ENCODE measurements at regions not wholly inside any gene's neighbourhood (a gene's known extent, or its start where the extent isn't known, plus 50 kb on each side); places are given as distances from the start of the nearest gene placed in this dataset.

- TF ChIP-seq, protein P1, sequence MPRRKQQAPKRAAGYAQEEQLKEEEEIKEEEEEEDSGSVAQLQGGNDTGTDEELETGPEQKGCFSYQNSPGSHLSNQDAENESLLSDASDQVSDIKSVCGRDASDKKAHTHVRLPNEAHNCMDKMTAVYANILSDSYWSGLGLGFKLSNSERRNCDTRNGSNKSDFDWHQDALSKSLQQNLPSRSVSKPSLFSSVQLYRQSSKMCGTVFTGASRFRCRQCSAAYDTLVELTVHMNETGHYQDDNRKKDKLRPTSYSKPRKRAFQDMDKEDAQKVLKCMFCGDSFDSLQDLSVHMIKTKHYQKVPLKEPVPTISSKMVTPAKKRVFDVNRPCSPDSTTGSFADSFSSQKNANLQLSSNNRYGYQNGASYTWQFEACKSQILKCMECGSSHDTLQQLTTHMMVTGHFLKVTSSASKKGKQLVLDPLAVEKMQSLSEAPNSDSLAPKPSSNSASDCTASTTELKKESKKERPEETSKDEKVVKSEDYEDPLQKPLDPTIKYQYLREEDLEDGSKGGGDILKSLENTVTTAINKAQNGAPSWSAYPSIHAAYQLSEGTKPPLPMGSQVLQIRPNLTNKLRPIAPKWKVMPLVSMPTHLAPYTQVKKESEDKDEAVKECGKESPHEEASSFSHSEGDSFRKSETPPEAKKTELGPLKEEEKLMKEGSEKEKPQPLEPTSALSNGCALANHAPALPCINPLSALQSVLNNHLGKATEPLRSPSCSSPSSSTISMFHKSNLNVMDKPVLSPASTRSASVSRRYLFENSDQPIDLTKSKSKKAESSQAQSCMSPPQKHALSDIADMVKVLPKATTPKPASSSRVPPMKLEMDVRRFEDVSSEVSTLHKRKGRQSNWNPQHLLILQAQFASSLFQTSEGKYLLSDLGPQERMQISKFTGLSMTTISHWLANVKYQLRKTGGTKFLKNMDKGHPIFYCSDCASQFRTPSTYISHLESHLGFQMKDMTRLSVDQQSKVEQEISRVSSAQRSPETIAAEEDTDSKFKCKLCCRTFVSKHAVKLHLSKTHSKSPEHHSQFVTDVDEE (CRISPR knock-in tag; IDR thresholded peaks at IDR 0.05), result no peak
- no peak for TF ChIP-seq PATZ1 (CRISPR knock-in tag; IDR thresholded peaks at IDR 0.05; ENCODE audit: borderline replicate concordance)
- TF ChIP-seq, protein P2, sequence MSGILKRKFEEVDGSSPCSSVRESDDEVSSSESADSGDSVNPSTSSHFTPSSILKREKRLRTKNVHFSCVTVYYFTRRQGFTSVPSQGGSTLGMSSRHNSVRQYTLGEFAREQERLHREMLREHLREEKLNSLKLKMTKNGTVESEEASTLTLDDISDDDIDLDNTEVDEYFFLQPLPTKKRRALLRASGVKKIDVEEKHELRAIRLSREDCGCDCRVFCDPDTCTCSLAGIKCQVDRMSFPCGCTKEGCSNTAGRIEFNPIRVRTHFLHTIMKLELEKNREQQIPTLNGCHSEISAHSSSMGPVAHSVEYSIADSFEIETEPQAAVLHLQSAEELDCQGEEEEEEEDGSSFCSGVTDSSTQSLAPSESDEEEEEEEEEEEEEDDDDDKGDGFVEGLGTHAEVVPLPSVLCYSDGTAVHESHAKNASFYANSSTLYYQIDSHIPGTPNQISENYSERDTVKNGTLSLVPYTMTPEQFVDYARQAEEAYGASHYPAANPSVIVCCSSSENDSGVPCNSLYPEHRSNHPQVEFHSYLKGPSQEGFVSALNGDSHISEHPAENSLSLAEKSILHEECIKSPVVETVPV (CRISPR knock-in tag; IDR thresholded peaks at IDR 0.05), result no peak
Observed at GRCh38 chr2:157164370-157164769, 93.1 kb upstream of the GALNT5 start.

DNA sequence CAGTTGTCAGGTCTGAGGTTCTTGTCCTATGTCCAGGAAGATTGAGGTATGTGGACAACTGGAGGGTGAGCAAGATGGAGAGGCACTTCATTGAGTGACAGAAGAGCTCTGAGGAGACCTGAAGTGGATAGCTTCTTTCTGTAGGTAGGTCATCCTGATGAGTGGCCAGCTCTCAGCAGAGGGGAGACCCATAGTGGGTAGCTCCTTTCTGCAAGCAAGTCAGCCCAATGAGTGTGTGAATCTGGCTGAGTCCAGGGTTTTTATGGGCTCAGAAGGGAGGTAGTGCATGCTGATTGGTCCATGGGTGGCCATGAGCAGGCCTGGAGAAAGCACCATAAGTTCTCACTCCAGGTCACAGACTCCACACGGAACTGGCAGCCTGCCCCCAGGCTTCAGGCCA is 92.6 kb upstream of the GALNT5 start:
- no peak for ATAC-seq
- TF ChIP-seq, protein P1 (CRISPR knock-in tag; IDR thresholded peaks at IDR 0.05), result no peak
- no peak for TF ChIP-seq ZNF70 (CRISPR knock-in tag; IDR thresholded peaks at IDR 0.05)
- TF ChIP-seq, protein P3, sequence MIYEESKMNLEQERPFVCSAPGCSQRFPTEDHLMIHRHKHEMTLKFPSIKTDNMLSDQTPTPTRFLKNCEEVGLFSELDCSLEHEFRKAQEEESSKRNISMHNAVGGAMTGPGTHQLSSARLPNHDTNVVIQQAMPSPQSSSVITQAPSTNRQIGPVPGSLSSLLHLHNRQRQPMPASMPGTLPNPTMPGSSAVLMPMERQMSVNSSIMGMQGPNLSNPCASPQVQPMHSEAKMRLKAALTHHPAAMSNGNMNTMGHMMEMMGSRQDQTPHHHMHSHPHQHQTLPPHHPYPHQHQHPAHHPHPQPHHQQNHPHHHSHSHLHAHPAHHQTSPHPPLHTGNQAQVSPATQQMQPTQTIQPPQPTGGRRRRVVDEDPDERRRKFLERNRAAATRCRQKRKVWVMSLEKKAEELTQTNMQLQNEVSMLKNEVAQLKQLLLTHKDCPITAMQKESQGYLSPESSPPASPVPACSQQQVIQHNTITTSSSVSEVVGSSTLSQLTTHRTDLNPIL (CRISPR knock-in tag; IDR thresholded peaks at IDR 0.05; ENCODE audit: low read depth), result no peak
- TF ChIP-seq ZC3H10 (CRISPR knock-in tag; IDR thresholded peaks at IDR 0.05), result no peak
- no peak for TF ChIP-seq ARNTL (CRISPR knock-in tag; IDR thresholded peaks at IDR 0.05; ENCODE audit: borderline replicate concordance, low read depth)
- TF ChIP-seq ZFP30 (CRISPR knock-in tag; IDR thresholded peaks at IDR 0.05), result no peak
- TF ChIP-seq SNAI2 (CRISPR knock-in tag; IDR thresholded peaks at IDR 0.05), result no peak
- no peak for TF ChIP-seq RARB (CRISPR knock-in tag; IDR thresholded peaks at IDR 0.05)
- no peak for TF ChIP-seq ISL1 (CRISPR knock-in tag; IDR thresholded peaks at IDR 0.05)
- TF ChIP-seq ZFP3 (CRISPR knock-in tag; IDR thresholded peaks at IDR 0.05), result no peak
- no peak for TF ChIP-seq TCF4 (CRISPR knock-in tag; IDR thresholded peaks at IDR 0.05; ENCODE audit: borderline replicate concordance)
- TF ChIP-seq, protein P2 (CRISPR knock-in tag; IDR thresholded peaks at IDR 0.05), result no peak
- TF ChIP-seq ESRRG (CRISPR knock-in tag; IDR thresholded peaks at IDR 0.05), result no peak
- TF ChIP-seq CSDC2 (CRISPR knock-in tag; IDR thresholded peaks at IDR 0.05), result no peak
- no peak for TF ChIP-seq ZNF8 (CRISPR knock-in tag; IDR thresholded peaks at IDR 0.05)

More at GRCh38 chr2:157164370-157164769, 93.1 kb upstream of the GALNT5 start:
- ATAC-seq, result no peak

DNA sequence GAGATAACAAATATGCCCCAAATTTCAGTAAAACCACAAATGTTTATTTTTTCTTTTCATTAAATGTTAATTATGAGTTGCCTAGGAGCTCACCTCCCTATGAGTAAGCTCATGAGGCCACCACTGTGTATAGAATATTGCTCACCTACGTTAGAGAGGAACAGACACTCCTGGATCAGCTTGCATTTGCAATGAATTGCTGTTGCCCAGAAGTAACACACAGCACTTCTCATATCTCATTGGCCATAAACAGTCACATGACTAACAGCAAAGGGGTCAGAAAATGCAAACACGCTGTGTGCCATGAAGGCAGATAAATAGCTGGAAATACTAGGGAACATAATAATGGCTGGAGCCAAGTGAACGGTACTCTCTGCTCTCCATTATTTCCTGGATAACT is 89.0 kb upstream of the GALNT5 start:
- no peak for ATAC-seq
- TF ChIP-seq CSDC2 (CRISPR knock-in tag; IDR thresholded peaks at IDR 0.05), result no peak
- TF ChIP-seq, protein P2 (CRISPR knock-in tag; IDR thresholded peaks at IDR 0.05), result no peak
- no peak for TF ChIP-seq ZFP3 (CRISPR knock-in tag; IDR thresholded peaks at IDR 0.05)
